Smooth muscle cell (in vitro differentiated cells): ENCODE measurements at regions not wholly inside any gene's neighbourhood (a gene's known extent, or its start where the extent isn't known, plus 50 kb on each side); places are given as distances from the start of the nearest gene placed in this dataset. TPM values are rescaled to one million over a fixed set of nuclear protein-coding genes. Genes with fewer than 3 reads are reported as not detected.

Source experiments
- DNase-seq: peaks from one replicate; lab custom pipeline; 2025; ENCODE audit not compliant: unreplicated experiment; lab: John Stamatoyannopoulos, UW
- H2AFZ ChIP-seq: fragments of 200-600 bp; sonication (generic); 2 replicates; pipeline ENCODE4 v1.6.0; 2016; ENCODE audit warnings: antibody characterized with exemption, low read depth, mild to moderate bottlenecking
- H3F3A ChIP-seq: fragments of 200-600 bp; sonication (generic); 2 replicates; pipeline ENCODE4 v1.6.0; 2017; ENCODE audit warnings: antibody characterized with exemption, low read depth
- H3K27ac ChIP-seq: fragments of 200-600 bp; sonication (generic); 2 replicates; pipeline ENCODE4 v1.5.1; 2016; ENCODE audit warnings: low read depth, mild to moderate bottlenecking
- H3K27me3 ChIP-seq: fragments of 200-600 bp; sonication (generic); 2 replicates; pipeline ENCODE4 v1.6.1; 2016; ENCODE audit warnings: low read depth, mild to moderate bottlenecking
- H3K36me3 ChIP-seq: fragments of 200-600 bp; sonication (generic); 2 replicates; pipeline ENCODE4 v1.5.1; 2016; ENCODE audit warnings: low read depth
- H3K4me1 ChIP-seq: fragments of 200-600 bp; sonication (generic); 2 replicates; pipeline ENCODE4 v1.5.1; 2016; ENCODE audit warnings: low read depth
- H3K4me2 ChIP-seq: fragments of 200-600 bp; sonication (generic); 2 replicates; pipeline ENCODE4 v1.6.0; 2016; ENCODE audit warnings: mild to moderate bottlenecking
- H3K4me3 ChIP-seq: fragments of 200-600 bp; sonication (generic); 2 replicates; pipeline ENCODE4 v1.5.1; 2016; ENCODE audit warnings: mild to moderate bottlenecking
- H3K79me2 ChIP-seq: fragments of 200-600 bp; sonication (generic); 2 replicates; pipeline ENCODE4 v1.6.0; 2016; ENCODE audit warnings: low read depth, mild to moderate bottlenecking
- H3K9ac ChIP-seq: fragments of 200-600 bp; sonication (generic); 2 replicates; pipeline ENCODE4 v1.6.0; 2016; ENCODE audit warnings: low read depth
- H3K9me3 ChIP-seq: fragments of 200-600 bp; sonication (generic); replicated peaks from 2 replicates; pipeline ENCODE4 v1.5.1; 2016; ENCODE audit warnings: low read depth
- H4K20me1 ChIP-seq: fragments of 200-600 bp; sonication (generic); 2 replicates; pipeline ENCODE4 v1.6.0; 2016; ENCODE audit warnings: low read depth
- WGBS: methylation state at CpG from one replicate; pipeline ENCODE4 v1.1.7; 2016; ENCODE audit warnings: low lambda C conversion rate; 5-methylcytosine and 5-hydroxymethylcytosine counted together
- small RNA-seq: library from RNA; depleted of rRNA; stranded (forward); fragments of <200 nt; gene quantifications from one replicate; pipeline ENCODE3, GENCODE V24; 2014
- TF ChIP-seq, protein P1 (sequence below): fragments of 200-600 bp; sonication (generic); IDR thresholded peaks from 2 replicates; pipeline ENCODE4 v1.5.1; 2017; ENCODE audit warnings: borderline replicate concordance, mild to moderate bottlenecking, antibody characterized with exemption; ENCODE audit not compliant: insufficient read depth, poor library complexity, severe bottlenecking

DNA sequence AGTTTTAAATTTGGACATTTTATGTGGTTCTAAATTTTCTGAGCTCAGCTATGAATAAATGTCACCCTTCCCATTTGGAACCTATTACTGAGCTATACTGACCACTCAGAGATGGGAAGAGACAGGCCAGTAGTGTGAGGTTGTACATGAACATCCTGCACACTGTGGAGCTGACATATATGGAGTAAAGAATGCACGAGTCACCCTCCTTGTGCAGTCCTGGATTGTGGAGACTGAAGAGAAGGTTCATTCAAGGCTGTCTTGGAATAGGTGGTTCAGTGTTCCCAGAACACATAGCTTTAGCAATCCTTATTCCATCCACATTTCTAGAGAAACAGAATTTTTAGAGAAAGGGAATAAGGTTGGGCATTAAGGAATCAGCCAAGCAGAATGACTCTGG, 50.3 kb upstream of the OGFRL1 start:
- Histone ChIP-seq H3K4me3 (no peak overlapping the region), H3K36me3 (no peaks in the 10 kb centered on the region), H3K27me3 (no peaks in the 10 kb centered on the region), H3K79me2 (no peaks in the 10 kb centered on the region), H3K4me1 (no peaks in the 10 kb centered on the region), H3K9me3 (no peaks in the 10 kb centered on the region), H3K9ac (no peak overlapping the region), H4K20me1 (no peaks in the 10 kb centered on the region), H3F3A (no peaks in the 10 kb centered on the region), H2AFZ (no peak overlapping the region), H3K4me2 (no peak overlapping the region), H3K27ac (no peak overlapping the region)
- 48% methylated on average over 1 of the region's 1 CpG for WGBS
- TF ChIP-seq, protein P1, sequence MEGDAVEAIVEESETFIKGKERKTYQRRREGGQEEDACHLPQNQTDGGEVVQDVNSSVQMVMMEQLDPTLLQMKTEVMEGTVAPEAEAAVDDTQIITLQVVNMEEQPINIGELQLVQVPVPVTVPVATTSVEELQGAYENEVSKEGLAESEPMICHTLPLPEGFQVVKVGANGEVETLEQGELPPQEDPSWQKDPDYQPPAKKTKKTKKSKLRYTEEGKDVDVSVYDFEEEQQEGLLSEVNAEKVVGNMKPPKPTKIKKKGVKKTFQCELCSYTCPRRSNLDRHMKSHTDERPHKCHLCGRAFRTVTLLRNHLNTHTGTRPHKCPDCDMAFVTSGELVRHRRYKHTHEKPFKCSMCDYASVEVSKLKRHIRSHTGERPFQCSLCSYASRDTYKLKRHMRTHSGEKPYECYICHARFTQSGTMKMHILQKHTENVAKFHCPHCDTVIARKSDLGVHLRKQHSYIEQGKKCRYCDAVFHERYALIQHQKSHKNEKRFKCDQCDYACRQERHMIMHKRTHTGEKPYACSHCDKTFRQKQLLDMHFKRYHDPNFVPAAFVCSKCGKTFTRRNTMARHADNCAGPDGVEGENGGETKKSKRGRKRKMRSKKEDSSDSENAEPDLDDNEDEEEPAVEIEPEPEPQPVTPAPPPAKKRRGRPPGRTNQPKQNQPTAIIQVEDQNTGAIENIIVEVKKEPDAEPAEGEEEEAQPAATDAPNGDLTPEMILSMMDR, result no peak
- no peak for DNase-seq

Small RNAs in the stretch of these regions (small RNA-seq; reads per million reads assigned to genes)
- gene RF00012, result not detected
- gene RNU6-411P, result not detected
